SK-N-SH (cell line): ENCODE measurements at regions not wholly inside any gene's neighbourhood (a gene's known extent, or its start where the extent isn't known, plus 50 kb on each side); places are given as distances from the start of the nearest gene placed in this dataset.

Experiments used
- CTCF ChIP-seq: fragments of 200-600 bp; sonication (generic); IDR thresholded peaks from 2 replicates; pipeline ENCODE4 v1.6.1; 2017; ENCODE audit warnings: antibody characterized with exemption, mild to moderate bottlenecking, moderate library complexity
- EP300 ChIP-seq, 2 experiments: IDR thresholded peaks; 2 replicates each; pipeline versions ENCODE4 v1.4.0 to v1.6.1; 2012; ENCODE audit warnings: borderline replicate concordance in 1 of 2, low read depth in 1 of 2, low read length in 1 of 2
- MXI1 ChIP-seq: IDR thresholded peaks from 2 replicates; pipeline ENCODE4 v1.6.1; 2012; ENCODE audit warnings: mild to moderate bottlenecking, low read depth, low read length, improper control_type of control experiment
- RAD21 ChIP-seq: IDR thresholded peaks from 2 replicates; pipeline ENCODE4 v1.6.1; 2012; ENCODE audit warnings: mild to moderate bottlenecking, low read length
- SIN3A ChIP-seq: IDR thresholded peaks from 2 replicates; pipeline ENCODE4 v1.6.1; 2012; ENCODE audit warnings: low read depth, mild to moderate bottlenecking, low read length, moderate library complexity, borderline replicate concordance
- USF1 ChIP-seq: IDR thresholded peaks from 2 replicates; pipeline ENCODE4 v1.4.0; 2012; ENCODE audit warnings: low read depth, borderline replicate concordance
- YY1 ChIP-seq: IDR thresholded peaks from 2 replicates; pipeline ENCODE4 v1.4.0; 2012; ENCODE audit warnings: low read depth, mild to moderate bottlenecking

- TF ChIP-seq RAD21: no peak; the same call in 1 of the 2 replicates
- no peak for TF ChIP-seq EP300 (IDR thresholded peaks at IDR 0.05; ENCODE audit: borderline replicate concordance in 1 of 2, low read depth in 1 of 2, low read length in 1 of 2)
- TF ChIP-seq CTCF: no peak
- no peak for TF ChIP-seq MXI1
- no peak for TF ChIP-seq YY1
- TF ChIP-seq USF1: no peak
- no peak for TF ChIP-seq SIN3A
Observed at GRCh38 chr16:65876056-65876408, 490.5 kb upstream of the CDH5 start.
